ENCODE measurements at regions not wholly inside any gene's neighbourhood (a gene's known extent, or its start where the extent isn't known, plus 50 kb on each side); places are given as distances from the start of the nearest gene placed in this dataset.

GRCh38 chr17:77358801-77359200 is 218.0 kb downstream of the SEC14L1 start:
- TF ChIP-seq CTCF (IDR thresholded peaks at IDR 0.05) (no peak), POLR2A (IDR thresholded peaks at IDR 0.05) (no peak)
